Right ventricle myocardium inferior (tissue), 1 donor: ENCODE measurements at regions not wholly inside any gene's neighbourhood (a gene's known extent, or its start where the extent isn't known, plus 50 kb on each side); places are given as distances from the start of the nearest gene placed in this dataset.
"Not testable (repeated sequence)": the region's sequence is repeated elsewhere in the genome, so short reads cannot be mapped to it uniquely, and the experiment has no call there.

Source experiments
- ATAC-seq: fragments of 200-7000 bp; cut with Tn5 transposase; one replicate; pipeline ENCODE4 v1.9.1; 2020; ENCODE audit warnings: mild to moderate bottlenecking, moderate library complexity
- DNase-seq: peaks from one replicate; pipeline ENCODE4 v3.0.0; 2021; ENCODE audit errors: missing footprints
- intact Hi-C: fragments of 100-400 bp; cut with DNase I; formaldehyde crosslinking; loops from one replicate; pipeline ENCODE4 v1.11.0; 2022
- donor health status: DM: no; HTN: yes; CAD: no; lungs with severe emphysema.

DNA sequence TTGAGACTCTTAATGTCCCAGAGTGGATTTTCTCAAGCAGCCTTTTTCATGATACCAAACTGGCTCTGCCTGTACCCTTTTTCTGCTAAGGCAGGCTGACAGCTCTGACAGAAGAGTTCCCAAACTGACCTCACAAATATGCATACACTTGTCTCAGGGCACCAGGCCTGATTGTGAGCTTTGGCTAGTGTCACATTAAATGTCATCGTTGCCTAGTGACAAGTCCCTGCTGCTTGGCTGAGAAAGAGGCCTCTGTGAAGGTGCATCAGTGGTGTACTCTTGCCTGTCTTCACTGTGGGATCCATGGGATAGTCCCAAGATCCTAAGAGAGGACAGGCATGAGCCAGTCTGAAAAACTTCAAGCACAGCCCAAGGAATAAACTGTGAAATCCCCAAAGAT is 68.8 kb downstream of the RBMY1J start:
- DNase-seq, intact Hi-C loops: not testable (repeated sequence)
- peak; percentile 93 for ATAC-seq

DNA sequence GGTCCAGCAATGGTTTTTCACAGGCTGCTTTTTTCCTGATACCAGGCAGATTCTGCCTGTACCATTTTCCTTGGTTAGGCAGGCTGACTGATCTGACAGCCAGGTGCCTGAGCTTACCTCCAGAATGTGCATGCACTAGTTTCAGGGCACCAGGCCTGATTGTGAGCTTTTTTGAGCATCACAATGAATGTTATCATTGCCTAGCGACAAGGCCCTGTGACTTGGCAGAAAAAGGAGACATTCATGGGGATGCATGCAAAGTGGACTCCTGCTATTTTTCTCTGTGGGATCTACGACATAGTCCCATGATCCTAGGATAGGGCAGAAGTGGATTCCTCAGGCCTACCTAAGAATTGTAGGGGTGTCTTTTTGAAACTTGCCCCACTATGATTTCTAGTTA is 74.6 kb downstream of the RBMY1J start:
- DNase-seq, intact Hi-C loops: not testable (repeated sequence)
- ATAC-seq: peak; percentile 56

DNA sequence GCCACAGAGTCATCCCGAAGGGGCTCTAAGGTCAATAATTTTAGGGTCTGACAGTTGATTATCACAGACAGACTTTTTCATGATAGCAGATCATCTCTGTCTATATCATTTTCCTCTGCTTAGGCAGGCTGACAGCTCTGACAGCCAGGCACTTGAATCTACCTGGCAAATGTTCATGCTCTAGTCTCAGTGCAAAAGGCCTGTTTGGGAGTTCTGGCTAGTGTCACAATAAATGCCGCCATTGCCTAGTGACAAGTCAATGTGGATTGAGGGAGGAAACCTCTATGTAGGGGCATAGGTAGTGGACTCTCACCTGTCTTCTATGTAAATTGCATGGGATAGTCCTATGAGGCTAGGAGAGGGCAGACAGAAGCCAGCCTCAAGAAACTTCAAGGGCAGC is 81.3 kb downstream of the RBMY1J start:
- ATAC-seq, DNase-seq, intact Hi-C loops: not testable (repeated sequence)

DNA sequence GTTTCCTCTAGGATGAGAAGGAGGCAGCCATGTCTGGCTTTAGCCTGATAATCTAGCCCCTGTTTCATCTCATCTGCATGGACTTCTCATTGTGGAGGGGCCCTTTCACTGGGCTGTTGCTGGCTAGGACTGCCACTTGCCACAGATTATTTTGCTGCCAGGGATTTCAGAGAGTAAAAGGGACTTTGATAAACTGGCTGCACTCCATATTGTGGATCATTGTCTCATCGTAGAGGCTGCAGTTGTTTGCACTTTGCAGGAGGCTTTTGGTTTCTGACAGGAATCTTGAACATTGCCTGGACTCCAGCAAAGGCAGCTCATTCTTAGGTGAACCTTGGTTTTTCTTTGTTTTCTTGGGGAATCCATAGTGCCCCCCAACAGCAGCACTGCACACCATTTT is 85.5 kb downstream of the RBMY1J start:
- DNase-seq, intact Hi-C loops, ATAC-seq: not testable (repeated sequence)

DNA sequence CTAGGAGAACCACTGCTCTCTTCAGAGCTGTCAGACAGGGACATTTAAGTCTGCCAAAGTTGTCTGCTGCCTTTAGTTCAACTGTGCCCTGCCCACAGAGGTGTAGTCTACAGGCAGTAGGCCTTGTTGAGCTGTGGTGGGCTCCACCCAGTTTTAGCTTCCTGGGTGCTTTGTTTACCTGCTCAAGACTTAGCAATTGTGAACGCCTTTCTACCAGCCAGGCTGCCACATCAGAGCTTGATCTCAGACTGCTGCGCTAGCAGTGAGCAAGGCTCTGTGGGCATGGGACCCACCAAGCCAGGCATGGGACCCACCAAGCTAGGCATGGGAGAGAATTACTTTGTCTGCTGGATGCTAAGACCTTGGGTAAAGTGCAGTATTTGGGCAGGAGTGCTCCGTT is 96.5 kb downstream of the RBMY1J start:
- ATAC-seq, DNase-seq, intact Hi-C loops: not testable (repeated sequence)

DNA sequence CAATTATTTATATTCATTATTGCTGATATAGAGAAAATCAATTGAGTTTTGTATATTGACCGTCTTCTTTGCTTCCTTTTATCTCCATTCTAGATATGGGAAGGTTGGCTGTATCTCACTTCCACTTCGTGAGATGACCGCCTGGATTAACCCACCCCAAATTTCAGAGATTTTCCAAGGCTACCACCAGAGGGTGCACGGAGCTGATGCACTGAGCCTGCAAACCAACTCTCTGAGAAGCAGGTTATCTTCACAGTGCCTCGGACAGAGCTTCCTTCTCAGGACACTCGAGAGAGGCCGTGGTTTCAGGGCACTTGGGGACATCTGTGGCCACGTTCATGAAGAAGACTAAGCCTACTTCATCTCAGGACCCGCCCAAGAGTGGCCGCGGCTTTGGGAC is 110.5 kb downstream of the RBMY1J start:
- ATAC-seq, intact Hi-C loops, DNase-seq: not testable (repeated sequence)

DNA sequence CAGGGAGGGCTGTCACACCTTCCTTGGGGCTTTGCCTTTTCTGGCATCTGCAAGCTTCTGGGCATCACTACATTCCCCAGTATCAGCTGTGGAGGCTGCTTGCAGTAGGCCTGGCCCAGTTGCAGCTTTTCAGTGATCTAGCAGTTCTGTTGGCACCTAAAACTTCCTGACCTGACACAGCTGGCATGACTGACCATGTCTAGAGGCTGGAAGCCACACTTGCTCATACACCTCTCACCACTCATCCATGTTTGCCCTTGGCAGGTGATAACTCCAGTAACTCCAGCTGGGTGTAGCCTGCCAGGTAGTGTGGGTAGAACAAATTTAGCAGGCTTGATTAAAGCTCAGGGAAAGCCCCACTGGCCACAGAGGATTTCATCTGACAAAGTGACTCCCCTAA is 122.6 kb downstream of the RBMY1J start:
- ATAC-seq: peak; percentile 93
- intact Hi-C loops, DNase-seq: not testable (repeated sequence)

DNA sequence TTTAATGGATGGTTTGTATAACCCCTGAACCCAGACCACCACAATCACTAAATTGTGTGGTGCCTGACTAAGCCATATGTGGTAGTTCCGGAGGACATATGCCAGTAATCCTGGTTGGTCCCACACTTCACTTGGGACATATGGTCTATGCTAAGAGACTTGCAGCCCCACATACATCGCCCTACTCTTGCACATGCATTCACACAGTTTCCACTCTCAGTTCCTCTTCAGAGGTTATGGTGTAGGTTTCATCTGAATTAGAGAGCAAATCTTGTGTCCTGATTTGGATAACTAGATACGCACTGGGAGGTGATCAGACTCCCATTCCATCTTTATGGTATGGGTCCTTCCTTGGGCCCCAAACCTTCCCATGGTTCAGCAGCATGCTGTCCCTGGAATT is 169.8 kb downstream of the RBMY1J start:
- intact Hi-C loops, DNase-seq: not testable (repeated sequence)

DNA sequence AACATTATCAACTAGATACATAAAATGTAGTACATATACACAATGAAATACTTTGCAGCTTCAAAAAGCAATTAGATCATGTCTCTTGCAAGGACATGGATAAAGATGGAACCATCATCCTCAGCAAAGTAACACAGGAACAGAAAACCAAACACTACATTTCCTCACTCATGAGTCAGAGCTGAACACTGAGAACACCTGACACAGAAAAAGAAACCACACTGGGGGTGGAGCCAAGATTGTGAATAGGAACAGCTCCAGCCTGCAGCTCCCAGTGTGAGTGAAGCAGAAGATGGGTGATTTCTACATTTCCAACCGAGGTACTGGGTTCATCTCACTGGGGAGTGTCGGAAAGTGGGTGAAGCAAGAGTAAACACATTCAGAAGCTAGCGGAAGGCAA is 195.6 kb downstream of the RBMY1J start:
- DNase-seq, ATAC-seq, intact Hi-C loops: not testable (repeated sequence)

More for the DNA sequence above, 169.8 kb downstream of the RBMY1J start:
- not testable (repeated sequence) for ATAC-seq

DNA sequence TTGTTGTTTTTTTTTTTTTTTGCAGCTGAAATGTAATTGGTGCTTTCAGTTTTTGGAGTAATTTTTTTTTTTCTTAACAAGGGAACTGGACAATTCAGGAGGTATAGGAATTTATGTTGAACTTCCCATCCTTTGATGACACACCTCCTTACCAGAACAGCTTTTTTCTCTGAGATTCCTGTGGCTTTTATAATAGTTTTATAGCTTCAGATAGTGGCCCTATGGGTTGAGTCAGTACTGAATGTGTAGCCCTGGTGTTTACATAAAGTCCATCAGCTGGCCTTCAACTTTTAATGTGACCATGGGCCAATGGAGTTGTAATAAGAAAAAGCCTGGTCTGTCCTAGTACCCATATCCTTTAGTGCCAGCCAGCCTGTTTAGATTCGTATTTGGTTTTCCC is 201.8 kb downstream of the RBMY1J start:
- ATAC-seq, intact Hi-C loops, DNase-seq: not testable (repeated sequence)

DNA sequence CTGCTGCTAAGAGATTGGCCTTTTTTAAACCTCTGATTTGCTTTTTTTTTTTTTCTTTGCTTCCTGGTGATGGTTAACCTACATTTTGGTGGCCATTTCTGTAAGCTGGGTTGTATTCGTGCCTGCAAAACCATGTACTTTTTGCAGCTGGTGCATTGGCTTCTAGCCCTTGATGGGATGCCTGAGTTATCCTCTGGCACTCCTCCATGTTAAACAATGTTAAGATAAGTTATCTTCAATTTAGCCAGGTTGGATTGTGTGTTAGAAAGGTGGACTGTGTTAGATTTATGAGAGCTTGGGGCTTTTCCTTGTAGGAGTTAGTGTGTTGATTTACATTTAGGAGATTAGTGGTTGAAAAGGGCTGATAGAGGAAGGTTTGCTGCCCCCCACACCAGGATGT is 202.4 kb downstream of the RBMY1J start:
- ATAC-seq, intact Hi-C loops: not testable (repeated sequence)

DNA sequence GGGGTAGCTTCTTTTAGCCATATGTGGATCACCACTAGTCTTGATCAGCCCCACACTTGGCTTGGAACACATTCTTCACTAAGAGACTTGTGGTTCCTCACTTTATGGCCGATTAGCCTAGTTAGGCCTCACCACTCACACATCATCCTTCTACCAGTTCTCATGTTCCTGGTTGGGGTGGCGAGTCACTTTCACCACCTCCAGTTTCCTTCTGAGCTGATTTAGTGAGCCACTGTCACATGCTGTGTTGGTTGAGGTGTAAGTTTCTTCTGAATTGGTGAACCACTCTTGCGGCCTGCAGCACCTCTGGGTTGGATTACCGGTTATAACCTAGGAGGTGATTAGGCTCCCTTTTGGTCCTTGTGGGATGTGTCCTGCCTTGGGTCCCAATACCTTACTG is 203.7 kb downstream of the RBMY1J start:
- intact Hi-C loops, ATAC-seq, DNase-seq: not testable (repeated sequence)

More for the DNA sequence above, 202.4 kb downstream of the RBMY1J start:
- DNase-seq: not testable (repeated sequence)

DNA sequence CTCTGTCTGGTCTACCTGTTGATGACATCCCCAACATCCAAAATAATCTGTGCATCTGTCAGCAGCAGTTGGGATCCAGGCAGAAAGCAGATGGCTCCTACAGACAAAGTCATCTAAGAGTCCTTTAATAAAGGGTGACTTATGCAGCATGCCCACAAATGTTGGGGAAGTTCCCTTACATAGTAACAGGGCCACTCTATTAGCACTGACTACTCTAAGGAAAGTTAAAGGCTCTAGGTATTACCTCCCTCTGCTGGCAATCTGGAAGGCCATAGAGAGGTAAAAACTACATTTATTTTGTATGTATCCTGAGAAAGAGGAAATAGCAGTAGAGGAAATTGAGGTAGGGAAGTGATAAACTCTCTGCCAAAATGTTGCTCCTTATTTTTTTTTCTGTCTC is 209.6 kb downstream of the RBMY1J start:
- intact Hi-C loops, ATAC-seq, DNase-seq: not testable (repeated sequence)
